ENCODE measurements at regions not wholly inside any gene's neighbourhood (a gene's known extent, or its start where the extent isn't known, plus 50 kb on each side); places are given as distances from the start of the nearest gene placed in this dataset.

GRCh38 chr17:43342589-43342890, 56.3 kb upstream of the ARL4D start (continued):
- TF ChIP-seq, protein P1, sequence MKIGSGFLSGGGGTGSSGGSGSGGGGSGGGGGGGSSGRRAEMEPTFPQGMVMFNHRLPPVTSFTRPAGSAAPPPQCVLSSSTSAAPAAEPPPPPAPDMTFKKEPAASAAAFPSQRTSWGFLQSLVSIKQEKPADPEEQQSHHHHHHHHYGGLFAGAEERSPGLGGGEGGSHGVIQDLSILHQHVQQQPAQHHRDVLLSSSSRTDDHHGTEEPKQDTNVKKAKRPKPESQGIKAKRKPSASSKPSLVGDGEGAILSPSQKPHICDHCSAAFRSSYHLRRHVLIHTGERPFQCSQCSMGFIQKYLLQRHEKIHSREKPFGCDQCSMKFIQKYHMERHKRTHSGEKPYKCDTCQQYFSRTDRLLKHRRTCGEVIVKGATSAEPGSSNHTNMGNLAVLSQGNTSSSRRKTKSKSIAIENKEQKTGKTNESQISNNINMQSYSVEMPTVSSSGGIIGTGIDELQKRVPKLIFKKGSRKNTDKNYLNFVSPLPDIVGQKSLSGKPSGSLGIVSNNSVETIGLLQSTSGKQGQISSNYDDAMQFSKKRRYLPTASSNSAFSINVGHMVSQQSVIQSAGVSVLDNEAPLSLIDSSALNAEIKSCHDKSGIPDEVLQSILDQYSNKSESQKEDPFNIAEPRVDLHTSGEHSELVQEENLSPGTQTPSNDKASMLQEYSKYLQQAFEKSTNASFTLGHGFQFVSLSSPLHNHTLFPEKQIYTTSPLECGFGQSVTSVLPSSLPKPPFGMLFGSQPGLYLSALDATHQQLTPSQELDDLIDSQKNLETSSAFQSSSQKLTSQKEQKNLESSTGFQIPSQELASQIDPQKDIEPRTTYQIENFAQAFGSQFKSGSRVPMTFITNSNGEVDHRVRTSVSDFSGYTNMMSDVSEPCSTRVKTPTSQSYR (CRISPR knock-in tag; IDR thresholded peaks at IDR 0.05), result no peak
- TF ChIP-seq NFATC4 (CRISPR knock-in tag; IDR thresholded peaks at IDR 0.05), result no peak
- no peak for TF ChIP-seq JAZF1 (CRISPR knock-in tag; IDR thresholded peaks at IDR 0.05)
- TF ChIP-seq ERG (CRISPR knock-in tag; IDR thresholded peaks at IDR 0.05), result no peak
- no peak for TF ChIP-seq ELF4 (CRISPR knock-in tag; IDR thresholded peaks at IDR 0.05; ENCODE audit: low read depth)
- no peak for TF ChIP-seq HMGA2 (CRISPR knock-in tag; IDR thresholded peaks at IDR 0.05)
- no peak for TF ChIP-seq ZNF423 (CRISPR knock-in tag; IDR thresholded peaks at IDR 0.05)
- TF ChIP-seq MYBL2 (CRISPR knock-in tag; IDR thresholded peaks at IDR 0.05), result no peak
- no peak for TF ChIP-seq NR3C1 (CRISPR knock-in tag; conservative IDR thresholded peaks at IDR 0.05; ENCODE audit: low read depth)
- TF ChIP-seq ZNF121 (CRISPR knock-in tag; IDR thresholded peaks at IDR 0.05), result no peak
- no peak for TF ChIP-seq ETV6 (CRISPR knock-in tag; IDR thresholded peaks at IDR 0.05)
- TF ChIP-seq IRF2 (CRISPR knock-in tag; IDR thresholded peaks at IDR 0.05; ENCODE audit: borderline replicate concordance, low read depth), result no peak

DNA sequence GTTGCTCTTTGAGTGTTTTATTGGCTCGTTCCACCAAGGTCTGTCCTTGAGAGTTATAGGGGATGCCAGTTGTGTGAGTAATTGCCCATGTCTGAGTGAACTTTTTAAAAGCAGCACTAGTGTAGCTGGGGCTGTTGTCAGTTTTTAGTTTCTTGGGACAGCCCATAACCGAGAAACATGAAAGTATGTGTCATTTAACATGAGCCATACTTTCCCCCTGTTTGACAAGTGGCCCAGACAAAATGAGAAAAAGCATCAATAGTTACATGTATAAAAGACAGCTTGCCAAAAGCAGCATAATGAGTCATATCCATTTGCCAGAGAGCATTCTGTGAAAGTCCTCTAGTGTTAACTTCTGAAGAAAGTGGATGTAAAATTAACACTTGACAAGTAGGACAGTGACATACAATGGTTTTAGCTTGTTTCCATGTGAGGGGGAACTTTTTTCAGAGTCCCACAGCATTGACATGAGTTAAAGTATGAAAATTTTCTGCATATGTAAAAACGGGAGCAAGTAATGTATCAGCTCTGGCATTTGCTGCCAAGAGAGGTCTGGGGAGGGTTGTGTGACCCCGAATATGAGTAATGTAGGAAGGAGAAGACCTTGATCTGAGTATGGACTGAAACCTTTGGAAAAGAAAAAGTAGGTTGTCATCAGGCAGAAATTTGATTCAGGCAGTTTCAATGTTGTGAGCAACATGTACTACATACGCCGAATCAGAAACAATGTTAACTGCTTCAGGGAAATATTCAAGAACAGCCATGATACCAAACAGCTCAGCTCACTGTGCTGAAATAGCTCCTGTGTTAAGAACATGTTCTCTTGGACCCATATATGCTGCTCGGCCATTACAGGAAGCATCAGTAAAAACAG, 56.8 kb upstream of the ARL4D start:
- no peak overlapping the region for H3K4me3 Mint-ChIP-seq
- ChIA-PET CTCF (interaction anchor here (0.9 kb wide), 1 partner anchor 142 kb away, joined by 3 read pairs; the partner anchor contains the start of gene DHX8), POLR2A (no interaction called here)
- peak overlapping the region; percentile 59 for H3K27ac Mint-ChIP-seq
- peaks cover 14% of the 10 kb centered on the region for H3K36me3 Mint-ChIP-seq
- H3K4me1 Mint-ChIP-seq, result peaks cover 43% of the 10 kb centered on the region
- peaks cover 1% of the 10 kb centered on the region for H3K27me3 Mint-ChIP-seq (ENCODE audit: low read depth)
- peaks cover 8% of the 10 kb centered on the region for H3K9me3 Mint-ChIP-seq
- TF ChIP-seq ARID4B (CRISPR knock-in tag; IDR thresholded peaks at IDR 0.05; ENCODE audit: borderline replicate concordance) (no peak), JUN (CRISPR knock-in tag; IDR thresholded peaks at IDR 0.05) (no peak), E2F1 (CRISPR knock-in tag; IDR thresholded peaks at IDR 0.05) (no peak), GABPB1 (CRISPR knock-in tag; IDR thresholded peaks at IDR 0.05) (no peak), HMGXB4 (CRISPR knock-in tag; IDR thresholded peaks at IDR 0.05) (no peak)
- no peak for DNase-seq (ENCODE audit: low spot score)
- no peak for ATAC-seq
